ENCODE measurements at regions not wholly inside any gene's neighbourhood (a gene's known extent, or its start where the extent isn't known, plus 50 kb on each side); places are given as distances from the start of the nearest gene placed in this dataset.

DNA sequence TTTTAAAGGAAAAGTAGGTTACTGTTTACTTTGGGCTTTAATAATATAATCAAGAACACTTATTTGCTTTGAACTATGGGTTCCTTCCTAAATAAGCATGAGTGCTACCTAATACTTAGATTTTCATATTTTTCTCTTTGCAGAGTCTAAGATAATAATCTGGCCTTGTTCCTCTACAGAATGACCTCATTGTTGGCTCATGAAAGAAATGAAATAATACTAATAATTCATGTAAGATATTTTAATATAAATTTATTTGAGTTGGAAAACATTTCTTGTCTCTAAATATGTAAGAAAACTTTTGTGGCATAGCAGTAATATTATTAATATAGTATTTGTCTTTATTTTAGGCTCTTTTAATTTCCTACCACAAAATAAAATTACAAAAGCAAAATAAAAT, 601.3 kb downstream of the IQCM start:
- TF ChIP-seq, protein P1, sequence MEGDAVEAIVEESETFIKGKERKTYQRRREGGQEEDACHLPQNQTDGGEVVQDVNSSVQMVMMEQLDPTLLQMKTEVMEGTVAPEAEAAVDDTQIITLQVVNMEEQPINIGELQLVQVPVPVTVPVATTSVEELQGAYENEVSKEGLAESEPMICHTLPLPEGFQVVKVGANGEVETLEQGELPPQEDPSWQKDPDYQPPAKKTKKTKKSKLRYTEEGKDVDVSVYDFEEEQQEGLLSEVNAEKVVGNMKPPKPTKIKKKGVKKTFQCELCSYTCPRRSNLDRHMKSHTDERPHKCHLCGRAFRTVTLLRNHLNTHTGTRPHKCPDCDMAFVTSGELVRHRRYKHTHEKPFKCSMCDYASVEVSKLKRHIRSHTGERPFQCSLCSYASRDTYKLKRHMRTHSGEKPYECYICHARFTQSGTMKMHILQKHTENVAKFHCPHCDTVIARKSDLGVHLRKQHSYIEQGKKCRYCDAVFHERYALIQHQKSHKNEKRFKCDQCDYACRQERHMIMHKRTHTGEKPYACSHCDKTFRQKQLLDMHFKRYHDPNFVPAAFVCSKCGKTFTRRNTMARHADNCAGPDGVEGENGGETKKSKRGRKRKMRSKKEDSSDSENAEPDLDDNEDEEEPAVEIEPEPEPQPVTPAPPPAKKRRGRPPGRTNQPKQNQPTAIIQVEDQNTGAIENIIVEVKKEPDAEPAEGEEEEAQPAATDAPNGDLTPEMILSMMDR (IDR thresholded peaks at IDR 0.05; ENCODE audit: borderline replicate concordance, insufficient read depth, low read depth, low read length): no peak
- no peak overlapping the region for H3K4me3 ChIP-seq (ENCODE audit: low read depth, low read length)

DNA sequence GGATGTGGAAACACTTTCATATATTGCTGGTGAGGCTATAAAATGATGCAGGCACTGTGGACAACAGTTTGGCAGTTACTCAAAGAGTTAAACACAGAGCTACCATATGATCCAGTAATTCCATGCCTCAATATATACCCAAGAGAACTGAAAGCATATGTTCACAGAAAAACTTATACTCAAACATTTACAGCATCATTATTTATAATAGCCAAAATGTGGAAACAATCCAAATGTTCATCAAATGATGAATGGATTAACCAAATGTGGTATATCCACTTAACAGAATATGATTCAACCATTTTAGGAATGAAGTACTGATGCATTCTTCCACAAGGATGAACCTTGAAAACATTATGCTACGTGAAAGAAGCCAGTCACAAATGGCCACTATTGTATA, 603.8 kb downstream of the IQCM start:
- no peak overlapping the region for H3K4me3 ChIP-seq (ENCODE audit: low read depth, low read length)
- TF ChIP-seq, protein P1 (IDR thresholded peaks at IDR 0.05; ENCODE audit: borderline replicate concordance, insufficient read depth, low read depth, low read length): no peak

DNA sequence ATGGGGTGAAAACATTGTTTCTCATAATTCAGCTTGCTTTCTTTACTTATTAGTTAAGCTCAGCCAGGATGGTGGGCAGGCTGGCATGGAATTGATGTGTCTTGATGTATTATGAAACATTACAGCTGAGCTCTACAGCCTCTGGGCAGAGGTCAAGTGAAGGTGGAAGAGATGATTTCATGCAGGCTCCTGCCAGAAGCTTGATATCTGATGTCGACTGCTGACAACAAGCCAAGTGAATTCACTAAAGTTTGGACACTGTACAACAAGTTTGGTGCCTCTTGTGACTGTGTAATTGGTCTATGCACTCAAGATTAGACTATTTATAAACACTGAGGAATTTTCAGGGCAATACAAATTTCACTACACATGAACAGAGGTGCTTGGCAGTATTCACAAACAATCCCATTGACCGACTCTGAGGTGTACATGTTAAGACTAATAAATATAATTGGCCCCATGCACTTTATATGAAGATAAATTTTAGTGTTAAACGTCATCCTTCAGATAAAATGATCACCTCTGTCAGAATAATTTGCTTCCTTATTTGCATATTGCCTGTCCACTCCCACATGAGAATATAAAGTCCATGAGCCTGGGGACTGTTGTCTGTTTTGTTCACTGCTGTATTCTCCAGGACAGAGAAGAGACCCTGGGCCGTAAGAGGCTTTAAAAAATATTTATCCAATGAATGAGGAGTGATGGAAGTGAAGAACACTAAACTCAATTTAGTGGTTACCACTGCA, 612.2 kb downstream of the IQCM start:
- H3K4me3 ChIP-seq (ENCODE audit: low read depth, low read length): no peak overlapping the region
- TF ChIP-seq, protein P1 (IDR thresholded peaks at IDR 0.05; ENCODE audit: borderline replicate concordance, insufficient read depth, low read depth, low read length): no peak

DNA sequence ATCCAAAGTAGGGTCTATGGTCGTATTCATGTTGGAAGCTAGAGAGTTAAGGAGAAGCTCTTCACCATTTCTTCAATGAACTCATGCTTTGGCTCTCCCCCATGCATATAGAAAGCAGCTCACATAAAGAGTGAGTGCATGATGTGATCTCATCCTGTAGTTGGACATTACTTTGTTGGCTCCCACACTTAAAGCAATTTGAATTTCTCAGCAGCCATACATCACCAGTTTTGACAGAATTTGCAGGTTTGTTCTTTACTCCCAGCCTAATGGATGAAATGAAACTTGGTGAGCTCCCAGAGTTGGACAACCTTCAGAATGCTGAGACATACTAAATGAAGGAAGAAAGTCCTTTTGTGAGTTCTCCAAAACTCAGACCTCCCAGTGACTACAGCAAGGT, 613.5 kb downstream of the IQCM start:
- no peak overlapping the region for H3K4me3 ChIP-seq (ENCODE audit: low read depth, low read length)
- TF ChIP-seq, protein P1 (IDR thresholded peaks at IDR 0.05; ENCODE audit: borderline replicate concordance, insufficient read depth, low read depth, low read length): no peak

DNA sequence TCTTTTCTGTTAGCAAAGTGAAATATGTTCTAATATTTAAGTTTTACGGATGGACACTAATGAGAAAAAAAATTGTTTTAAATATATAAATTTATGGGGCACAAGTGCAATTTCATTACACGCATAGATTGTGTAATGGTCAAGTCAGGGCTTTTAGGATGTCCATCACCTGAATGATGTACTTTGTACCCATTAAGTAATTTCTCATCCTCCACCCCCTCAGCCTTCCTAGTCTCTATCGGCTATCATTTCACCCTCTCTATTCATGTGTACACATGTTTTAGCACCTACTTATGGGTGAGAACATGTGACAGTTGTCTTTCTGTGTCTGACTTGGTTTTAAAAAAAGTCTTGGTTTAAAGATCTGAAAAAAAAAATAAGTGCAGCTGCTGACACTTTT, 616.0 kb downstream of the IQCM start:
- no peak overlapping the region for H3K4me3 ChIP-seq (ENCODE audit: low read depth, low read length)
- TF ChIP-seq, protein P1 (IDR thresholded peaks at IDR 0.05; ENCODE audit: borderline replicate concordance, insufficient read depth, low read depth, low read length): no peak

DNA sequence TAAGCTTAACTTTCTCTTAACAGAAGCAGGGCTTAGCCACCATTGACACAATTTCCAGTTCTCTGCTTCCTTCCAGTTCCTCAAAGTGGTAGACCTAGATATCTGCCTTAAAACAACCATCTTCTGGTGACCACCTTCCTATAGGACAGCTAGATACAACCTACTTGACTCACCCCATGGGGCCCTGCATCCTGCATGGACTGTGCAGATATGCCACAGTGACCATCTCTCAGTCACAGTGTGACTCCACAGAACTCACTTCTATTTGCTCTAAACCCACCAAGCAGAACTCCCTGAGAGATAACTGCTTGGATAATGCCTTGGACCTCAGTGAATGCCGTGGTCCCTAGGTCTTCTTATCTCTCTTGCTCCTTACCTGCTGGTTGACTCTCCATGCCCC, 621.6 kb downstream of the IQCM start:
- TF ChIP-seq, protein P1 (IDR thresholded peaks at IDR 0.05; ENCODE audit: borderline replicate concordance, insufficient read depth, low read depth, low read length): no peak
- no peak overlapping the region for H3K4me3 ChIP-seq (ENCODE audit: low read depth, low read length)

DNA sequence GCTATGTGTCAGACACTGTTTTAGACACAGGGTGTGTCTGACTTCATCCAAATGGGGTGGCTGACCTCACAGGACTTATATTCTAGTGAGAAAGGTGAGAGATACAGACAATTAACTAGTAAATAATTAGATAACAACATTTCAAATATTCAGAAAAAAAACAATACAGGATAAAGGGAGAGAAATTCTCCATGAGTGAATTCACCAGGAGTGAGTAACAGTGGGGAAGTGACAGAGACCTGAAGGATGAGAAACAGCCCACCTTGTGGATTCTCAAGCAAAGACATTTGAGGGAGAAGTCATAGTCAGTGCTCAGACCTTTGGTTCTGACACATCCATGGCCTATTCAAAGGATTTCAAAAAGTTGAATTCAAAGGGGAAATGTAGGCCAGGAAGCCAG, 627.9 kb downstream of the IQCM start:
- TF ChIP-seq, protein P1 (IDR thresholded peaks at IDR 0.05; ENCODE audit: borderline replicate concordance, insufficient read depth, low read depth, low read length): no peak
- H3K4me3 ChIP-seq (ENCODE audit: low read depth, low read length): no peak overlapping the region
